Liver (tissue), 8 donors: ENCODE measurements at regions not wholly inside any gene's neighbourhood (a gene's known extent, or its start where the extent isn't known, plus 50 kb on each side); places are given as distances from the start of the nearest gene placed in this dataset.

ENCODE experiments used
- DNase-seq: peaks from one replicate; pipeline ENCODE4 v3.0.0-alpha.2; 2017; ENCODE audit warnings: low spot score
- H3K27ac ChIP-seq, 2 donors: one replicate each; pipeline ENCODE4 v1.7.0; 2013; ENCODE audit warnings: inconsistent platforms in 2 of 2, low read length in 2 of 2, control low read depth in 1 of 2, low read depth in 1 of 2, mild to moderate bottlenecking in 1 of 2
- H3K27me3 ChIP-seq, 4 donors: one replicate each; pipeline versions ENCODE4 v1.6.1 to v1.7.0; 2013; ENCODE audit warnings: low read length in 3 of 4, inconsistent platforms in 1 of 4, mild to moderate bottlenecking in 1 of 4, moderate library complexity in 1 of 4; ENCODE audit not compliant: control insufficient read depth in 4 of 4, insufficient read depth in 4 of 4
- H3K36me3 ChIP-seq, 4 donors: one replicate each; pipeline versions ENCODE4 v1.6.1 to v1.7.0; 2013; ENCODE audit warnings: low read length in 3 of 4, mild to moderate bottlenecking in 3 of 4, low read depth in 1 of 4, moderate library complexity in 1 of 4; ENCODE audit not compliant: control insufficient read depth in 4 of 4, insufficient read depth in 3 of 4
- H3K4me1 ChIP-seq, 4 donors: one replicate each; pipeline versions ENCODE4 v1.6.1 to v1.7.0; 2013; ENCODE audit warnings: low read length in 3 of 4, mild to moderate bottlenecking in 3 of 4, moderate library complexity in 1 of 4; ENCODE audit not compliant: control insufficient read depth in 4 of 4, insufficient read depth in 4 of 4
- H3K4me3 ChIP-seq, 3 donors: one replicate each; pipeline versions ENCODE4 v1.6.1 to v1.7.0; 2013; ENCODE audit warnings: low read length in 3 of 3, control low read depth in 1 of 3, low read depth in 1 of 3, mild to moderate bottlenecking in 1 of 3
- H3K9ac ChIP-seq, 2 donors: one replicate each; pipeline ENCODE4 v1.7.0; 2013; ENCODE audit warnings: low read length in 2 of 2, mild to moderate bottlenecking in 2 of 2, moderate library complexity in 2 of 2, control low read depth in 1 of 2, low read depth in 1 of 2
- H3K9me3 ChIP-seq, 4 donors: one replicate each; pipeline versions ENCODE4 v1.6.1 to v1.7.0; 2013; ENCODE audit warnings: low read length in 3 of 4; ENCODE audit not compliant: control insufficient read depth in 4 of 4
- CTCF ChIP-seq: fragments of 150-350 bp; IDR thresholded peaks from 2 replicates; pipeline ENCODE4 v1.5.1; 2017; ENCODE audit warnings: improper control_type of control experiment, low read depth, low read length; ENCODE audit not compliant: missing input control
- EGR1 ChIP-seq, 2 donors: IDR thresholded peaks; 2 replicates each; pipeline ENCODE4 v1.6.1; 2016 to 2018; ENCODE audit warnings: antibody characterized with exemption in 2 of 2, low read depth in 2 of 2
- FOXA2 ChIP-seq: IDR thresholded peaks from 2 replicates; pipeline ENCODE4 v1.6.1; 2016; ENCODE audit warnings: antibody characterized with exemption
- HNF4A ChIP-seq, 2 donors: conservative IDR thresholded peaks; 2 replicates each; pipeline ENCODE4 v1.6.1; 2016; ENCODE audit warnings: antibody characterized with exemption in 2 of 2, mild to moderate bottlenecking in 2 of 2
- HNF4G ChIP-seq: IDR thresholded peaks from 2 replicates; pipeline ENCODE4 v1.6.1; 2016; ENCODE audit warnings: antibody characterized with exemption
- JUND ChIP-seq, 2 donors: IDR thresholded peaks; 2 replicates each; pipeline ENCODE4 v1.6.1; 2016; ENCODE audit warnings: antibody characterized with exemption in 2 of 2
- RAD21 ChIP-seq, 2 donors: IDR thresholded peaks; 2 replicates each; pipeline ENCODE4 v1.6.1; 2016; ENCODE audit warnings: antibody characterized with exemption in 2 of 2, mild to moderate bottlenecking in 2 of 2
- RXRA ChIP-seq, 2 donors: IDR thresholded peaks; 2 replicates each; pipeline ENCODE4 v1.6.1; 2017 to 2018; ENCODE audit warnings: antibody characterized with exemption in 2 of 2, mild to moderate bottlenecking in 1 of 2
- TAF1 ChIP-seq: conservative IDR thresholded peaks from 2 replicates; pipeline ENCODE4 v1.6.1; 2016; ENCODE audit warnings: antibody characterized with exemption, mild to moderate bottlenecking
- WGBS: extraction: QIAGEN DNeasy Blood & Tissue Kit; methylation state at CpG from one replicate; pipeline ENCODE4 v1.1.7; 2013; 5-methylcytosine and 5-hydroxymethylcytosine counted together
- TF ChIP-seq, protein P1 (sequence below): IDR thresholded peaks from 2 replicates; pipeline ENCODE4 v1.6.1; 2016; ENCODE audit warnings: antibody characterized with exemption
- donor health status: healthy.
- donor health status: healthy.
- donor health status: healthy.
- donor health status: healthy.
- donor health status: healthy.

DNA sequence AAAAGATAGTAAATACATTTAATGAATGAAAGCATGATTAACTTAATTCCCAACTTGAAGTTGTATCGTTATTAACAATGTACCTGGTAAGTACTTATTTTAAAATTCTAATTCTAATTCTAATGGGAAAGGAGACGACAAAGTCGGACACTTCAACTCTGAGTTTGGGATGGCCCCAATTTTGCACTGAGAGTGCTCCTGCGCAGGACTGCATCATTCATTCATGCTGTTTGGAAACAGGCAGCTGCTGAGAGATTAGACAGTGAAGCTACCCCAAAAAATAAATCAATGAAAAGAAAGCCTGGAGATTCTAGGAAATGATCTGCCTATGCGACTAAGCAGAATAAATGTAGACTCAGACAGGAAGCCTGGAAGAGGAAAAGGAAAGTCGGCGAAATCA, 141.7 kb upstream of the VKORC1L1 start:
- no peak overlapping the region for H3K9ac ChIP-seq
- no peak overlapping the region for H3K27ac ChIP-seq
- no peaks in the 10 kb centered on the region for H3K4me1 ChIP-seq
- WGBS, result 81% methylated on average over 7 of the region's 7 CpGs
- no peaks in the 10 kb centered on the region for H3K9me3 ChIP-seq
- no peaks in the 10 kb centered on the region for H3K27me3 ChIP-seq
- no peak for DNase-seq
- H3K4me3 ChIP-seq, result peak overlapping the region in 1 of 3 donors; percentile 21
- H3K36me3 ChIP-seq, result peaks cover 0 to 4% (median 1%) of the 10 kb centered on the region in 4 donors
- TF ChIP-seq HNF4G (no peak), RXRA (IDR thresholded peaks at IDR 0.05) (no peak)
- TF ChIP-seq, protein P1, sequence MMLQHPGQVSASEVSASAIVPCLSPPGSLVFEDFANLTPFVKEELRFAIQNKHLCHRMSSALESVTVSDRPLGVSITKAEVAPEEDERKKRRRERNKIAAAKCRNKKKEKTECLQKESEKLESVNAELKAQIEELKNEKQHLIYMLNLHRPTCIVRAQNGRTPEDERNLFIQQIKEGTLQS, result no peak

GRCh38 chr7:65731562-65732035, 141.3 kb upstream of the VKORC1L1 start:
- Histone ChIP-seq H3K27ac (no peak overlapping the region), H3K9ac (no peak overlapping the region), H3K4me1 (no peaks in the 10 kb centered on the region), H3K9me3 (no peaks in the 10 kb centered on the region), H3K36me3 (peaks cover 0 to 4% (median under 1%) of the 10 kb centered on the region in 4 donors), H3K27me3 (no peaks in the 10 kb centered on the region), H3K4me3 (peak overlapping the region in 1 of 3 donors; percentile 21)
- peak; percentile 36 for DNase-seq
- 52% methylated on average over 27 of the region's 27 CpGs for WGBS
- TF ChIP-seq RAD21 (IDR thresholded peaks at IDR 0.05) (peak in 1 of 2 donors; percentile 68), JUND (IDR thresholded peaks at IDR 0.05) (no peak), TAF1 (no peak)

GRCh38 chr7:65744406-65744805, 128.5 kb upstream of the VKORC1L1 start:
- H3K4me1 ChIP-seq, result no peaks in the 10 kb centered on the region
- H3K9ac ChIP-seq, result no peak overlapping the region
- H3K27me3 ChIP-seq, result no peaks in the 10 kb centered on the region
- 95% methylated on average over 2 of the region's 2 CpGs for WGBS
- DNase-seq, result no peak
- TF ChIP-seq TAF1, result no peak
- no peak for TF ChIP-seq RXRA (IDR thresholded peaks at IDR 0.05)
- TF ChIP-seq RAD21 (IDR thresholded peaks at IDR 0.05), result no peak
- TF ChIP-seq HNF4A (conservative IDR thresholded peaks at IDR 0.05), result no peak
- no peak overlapping the region for H3K4me3 ChIP-seq
- H3K9me3 ChIP-seq, result no peaks in the 10 kb centered on the region
- peaks cover 0 to 2% (median 0%) of the 10 kb centered on the region in 4 donors for H3K36me3 ChIP-seq
- H3K27ac ChIP-seq, result no peak overlapping the region

- Histone ChIP-seq H3K4me3 (no peak overlapping the region), H3K4me1 (peaks cover 0 to 8% (median 6%) of the 10 kb centered on the region in 4 donors), H3K27ac (no peak overlapping the region), H3K36me3 (no peaks in the 10 kb centered on the region), H3K9ac (no peak overlapping the region), H3K9me3 (no peaks in the 10 kb centered on the region), H3K27me3 (no peaks in the 10 kb centered on the region)
- 62% methylated on average over 3 of the region's 3 CpGs for WGBS
- no peak for DNase-seq
- TF ChIP-seq EGR1 (IDR thresholded peaks at IDR 0.05; ENCODE audit: low read depth in 2 of 2), result no peak
- no peak for TF ChIP-seq JUND (IDR thresholded peaks at IDR 0.05)
- no peak for TF ChIP-seq FOXA2
Measured at GRCh38 chr7:65746398-65746669, 126.5 kb upstream of the VKORC1L1 start.

DNA sequence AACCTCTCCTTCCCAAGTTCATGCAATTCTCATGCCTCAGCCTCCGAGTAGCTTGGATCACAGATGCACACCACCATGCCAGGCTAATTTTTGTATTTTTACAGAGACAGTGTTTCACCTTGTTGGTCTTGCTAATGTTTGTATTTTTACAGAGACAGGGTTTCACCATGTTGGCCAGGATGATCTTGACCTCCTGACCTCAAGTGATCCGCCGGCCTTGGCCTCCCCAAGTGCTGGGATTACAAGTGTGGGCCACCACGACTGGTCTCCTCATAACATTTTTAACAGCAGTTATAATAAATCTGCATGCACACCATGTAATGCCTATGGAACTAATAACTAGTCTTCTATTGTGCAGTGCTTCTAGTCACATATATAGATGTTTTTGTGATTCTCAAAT, 123.8 kb upstream of the VKORC1L1 start:
- peaks cover 0 to 3% (median 0%) of the 10 kb centered on the region in 4 donors for H3K36me3 ChIP-seq
- no peak overlapping the region for H3K9ac ChIP-seq
- DNase-seq, result no peak
- no peak overlapping the region for H3K27ac ChIP-seq
- no peaks in the 10 kb centered on the region for H3K9me3 ChIP-seq
- no peak for TF ChIP-seq RXRA (IDR thresholded peaks at IDR 0.05)
- TF ChIP-seq CTCF, result no peak
- no peaks in the 10 kb centered on the region for H3K27me3 ChIP-seq
- WGBS, result 90% methylated on average over 4 of the region's 4 CpGs
- H3K4me1 ChIP-seq, result peaks cover 2 to 11% (median 10%) of the 10 kb centered on the region in 4 donors
- H3K4me3 ChIP-seq, result no peak overlapping the region
